ENCODE measurements at regions not wholly inside any gene's neighbourhood (a gene's known extent, or its start where the extent isn't known, plus 50 kb on each side); places are given as distances from the start of the nearest gene placed in this dataset.

DNA sequence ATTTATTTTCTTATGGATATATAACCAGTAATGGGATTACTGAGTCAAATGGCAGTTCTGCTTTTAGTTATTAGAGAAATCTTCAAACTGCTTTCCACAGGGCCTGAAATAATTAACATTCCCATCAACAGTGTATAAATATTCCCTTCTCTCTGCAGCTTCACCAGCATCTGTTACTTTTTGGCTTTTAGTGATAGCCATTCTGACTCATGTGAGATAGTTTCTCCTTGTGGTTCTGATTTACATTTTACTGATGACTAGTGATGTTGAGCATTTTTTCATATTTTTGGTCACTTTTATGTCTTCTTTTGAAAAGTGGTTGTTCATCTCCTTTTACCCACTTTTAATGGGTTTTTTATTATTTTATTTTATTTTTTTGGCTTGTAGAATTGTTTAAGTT, 1290.3 kb upstream of the CDH9 start:
- no peak for TF ChIP-seq GLIS3 (CRISPR knock-in tag; IDR thresholded peaks at IDR 0.05)
- no peak for TF ChIP-seq ISL1 (CRISPR knock-in tag; IDR thresholded peaks at IDR 0.05)
- TF ChIP-seq, protein P1, sequence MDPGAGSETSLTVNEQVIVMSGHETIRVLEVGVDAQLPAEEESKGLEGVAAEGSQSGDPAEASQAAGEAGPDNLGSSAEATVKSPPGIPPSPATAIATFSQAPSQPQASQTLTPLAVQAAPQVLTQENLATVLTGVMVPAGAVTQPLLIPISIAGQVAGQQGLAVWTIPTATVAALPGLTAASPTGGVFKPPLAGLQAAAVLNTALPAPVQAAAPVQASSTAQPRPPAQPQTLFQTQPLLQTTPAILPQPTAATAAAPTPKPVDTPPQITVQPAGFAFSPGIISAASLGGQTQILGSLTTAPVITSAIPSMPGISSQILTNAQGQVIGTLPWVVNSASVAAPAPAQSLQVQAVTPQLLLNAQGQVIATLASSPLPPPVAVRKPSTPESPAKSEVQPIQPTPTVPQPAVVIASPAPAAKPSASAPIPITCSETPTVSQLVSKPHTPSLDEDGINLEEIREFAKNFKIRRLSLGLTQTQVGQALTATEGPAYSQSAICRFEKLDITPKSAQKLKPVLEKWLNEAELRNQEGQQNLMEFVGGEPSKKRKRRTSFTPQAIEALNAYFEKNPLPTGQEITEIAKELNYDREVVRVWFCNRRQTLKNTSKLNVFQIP (CRISPR knock-in tag; IDR thresholded peaks at IDR 0.05; ENCODE audit: borderline replicate concordance, low read depth) = no peak
- TF ChIP-seq ZNF8 (CRISPR knock-in tag; IDR thresholded peaks at IDR 0.05) = no peak
- TF ChIP-seq ZFP3 (CRISPR knock-in tag; IDR thresholded peaks at IDR 0.05) = no peak
- TF ChIP-seq OSR1 (CRISPR knock-in tag; IDR thresholded peaks at IDR 0.05) = no peak
- TF ChIP-seq ARNTL (CRISPR knock-in tag; IDR thresholded peaks at IDR 0.05; ENCODE audit: borderline replicate concordance, low read depth) = no peak
- TF ChIP-seq, protein P2, sequence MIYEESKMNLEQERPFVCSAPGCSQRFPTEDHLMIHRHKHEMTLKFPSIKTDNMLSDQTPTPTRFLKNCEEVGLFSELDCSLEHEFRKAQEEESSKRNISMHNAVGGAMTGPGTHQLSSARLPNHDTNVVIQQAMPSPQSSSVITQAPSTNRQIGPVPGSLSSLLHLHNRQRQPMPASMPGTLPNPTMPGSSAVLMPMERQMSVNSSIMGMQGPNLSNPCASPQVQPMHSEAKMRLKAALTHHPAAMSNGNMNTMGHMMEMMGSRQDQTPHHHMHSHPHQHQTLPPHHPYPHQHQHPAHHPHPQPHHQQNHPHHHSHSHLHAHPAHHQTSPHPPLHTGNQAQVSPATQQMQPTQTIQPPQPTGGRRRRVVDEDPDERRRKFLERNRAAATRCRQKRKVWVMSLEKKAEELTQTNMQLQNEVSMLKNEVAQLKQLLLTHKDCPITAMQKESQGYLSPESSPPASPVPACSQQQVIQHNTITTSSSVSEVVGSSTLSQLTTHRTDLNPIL (CRISPR knock-in tag; IDR thresholded peaks at IDR 0.05; ENCODE audit: low read depth) = no peak
- TF ChIP-seq, protein P3, sequence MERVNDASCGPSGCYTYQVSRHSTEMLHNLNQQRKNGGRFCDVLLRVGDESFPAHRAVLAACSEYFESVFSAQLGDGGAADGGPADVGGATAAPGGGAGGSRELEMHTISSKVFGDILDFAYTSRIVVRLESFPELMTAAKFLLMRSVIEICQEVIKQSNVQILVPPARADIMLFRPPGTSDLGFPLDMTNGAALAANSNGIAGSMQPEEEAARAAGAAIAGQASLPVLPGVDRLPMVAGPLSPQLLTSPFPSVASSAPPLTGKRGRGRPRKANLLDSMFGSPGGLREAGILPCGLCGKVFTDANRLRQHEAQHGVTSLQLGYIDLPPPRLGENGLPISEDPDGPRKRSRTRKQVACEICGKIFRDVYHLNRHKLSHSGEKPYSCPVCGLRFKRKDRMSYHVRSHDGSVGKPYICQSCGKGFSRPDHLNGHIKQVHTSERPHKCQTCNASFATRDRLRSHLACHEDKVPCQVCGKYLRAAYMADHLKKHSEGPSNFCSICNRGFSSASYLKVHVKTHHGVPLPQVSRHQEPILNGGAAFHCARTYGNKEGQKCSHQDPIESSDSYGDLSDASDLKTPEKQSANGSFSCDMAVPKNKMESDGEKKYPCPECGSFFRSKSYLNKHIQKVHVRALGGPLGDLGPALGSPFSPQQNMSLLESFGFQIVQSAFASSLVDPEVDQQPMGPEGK (CRISPR knock-in tag; IDR thresholded peaks at IDR 0.05; ENCODE audit: borderline replicate concordance) = no peak
- TF ChIP-seq, protein P4, sequence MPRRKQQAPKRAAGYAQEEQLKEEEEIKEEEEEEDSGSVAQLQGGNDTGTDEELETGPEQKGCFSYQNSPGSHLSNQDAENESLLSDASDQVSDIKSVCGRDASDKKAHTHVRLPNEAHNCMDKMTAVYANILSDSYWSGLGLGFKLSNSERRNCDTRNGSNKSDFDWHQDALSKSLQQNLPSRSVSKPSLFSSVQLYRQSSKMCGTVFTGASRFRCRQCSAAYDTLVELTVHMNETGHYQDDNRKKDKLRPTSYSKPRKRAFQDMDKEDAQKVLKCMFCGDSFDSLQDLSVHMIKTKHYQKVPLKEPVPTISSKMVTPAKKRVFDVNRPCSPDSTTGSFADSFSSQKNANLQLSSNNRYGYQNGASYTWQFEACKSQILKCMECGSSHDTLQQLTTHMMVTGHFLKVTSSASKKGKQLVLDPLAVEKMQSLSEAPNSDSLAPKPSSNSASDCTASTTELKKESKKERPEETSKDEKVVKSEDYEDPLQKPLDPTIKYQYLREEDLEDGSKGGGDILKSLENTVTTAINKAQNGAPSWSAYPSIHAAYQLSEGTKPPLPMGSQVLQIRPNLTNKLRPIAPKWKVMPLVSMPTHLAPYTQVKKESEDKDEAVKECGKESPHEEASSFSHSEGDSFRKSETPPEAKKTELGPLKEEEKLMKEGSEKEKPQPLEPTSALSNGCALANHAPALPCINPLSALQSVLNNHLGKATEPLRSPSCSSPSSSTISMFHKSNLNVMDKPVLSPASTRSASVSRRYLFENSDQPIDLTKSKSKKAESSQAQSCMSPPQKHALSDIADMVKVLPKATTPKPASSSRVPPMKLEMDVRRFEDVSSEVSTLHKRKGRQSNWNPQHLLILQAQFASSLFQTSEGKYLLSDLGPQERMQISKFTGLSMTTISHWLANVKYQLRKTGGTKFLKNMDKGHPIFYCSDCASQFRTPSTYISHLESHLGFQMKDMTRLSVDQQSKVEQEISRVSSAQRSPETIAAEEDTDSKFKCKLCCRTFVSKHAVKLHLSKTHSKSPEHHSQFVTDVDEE (CRISPR knock-in tag; IDR thresholded peaks at IDR 0.05) = no peak
- no peak for TF ChIP-seq ZNF70 (CRISPR knock-in tag; IDR thresholded peaks at IDR 0.05)

Measured in SK-N-SH treated with all-trans-retinoic acid at 6 μM for 48 hours (cell line).